ENCODE measurements at regions not wholly inside any gene's neighbourhood (a gene's known extent, or its start where the extent isn't known, plus 50 kb on each side); places are given as distances from the start of the nearest gene placed in this dataset.
"Not testable (repeated sequence)": the region's sequence is repeated elsewhere in the genome, so short reads cannot be mapped to it uniquely, and the experiment has no call there.

- no peak for TF ChIP-seq POLR2AphosphoS5 (IDR thresholded peaks at IDR 0.05)
- no peak for TF ChIP-seq CTCF (IDR thresholded peaks at IDR 0.05)
- TF ChIP-seq EP300 (IDR thresholded peaks at IDR 0.05): no peak
- TF ChIP-seq POLR2A (IDR thresholded peaks at IDR 0.05): no peak
- Histone ChIP-seq H3K27ac (no peak overlapping the region), H3K4me1 (no peaks in the 10 kb centered on the region), H3K4me3 (no peak overlapping the region), H3K9me3 (no peaks in the 10 kb centered on the region), H3K36me3 (no peaks in the 10 kb centered on the region), H3K27me3 (no peaks in the 10 kb centered on the region)
- 81 to 83% methylated on average over 5 of the region's 5 CpGs for WGBS, 2 donors
- no peak for DNase-seq
- intact Hi-C loops (cut with DNase I): no loop called here
Measured at GRCh38 chrX:42188730-42189129, 265.4 kb upstream of the CASK start.

- WGBS, 2 donors: 78 to 87% methylated on average over 6 of the region's 6 CpGs
- Histone ChIP-seq H3K9me3 (no peaks in the 10 kb centered on the region), H3K27ac (no peak overlapping the region), H3K4me3 (no peak overlapping the region), H3K4me1 (no peaks in the 10 kb centered on the region), H3K36me3 (no peaks in the 10 kb centered on the region), H3K27me3 (no peaks in the 10 kb centered on the region)
- TF ChIP-seq POLR2AphosphoS5 (IDR thresholded peaks at IDR 0.05) (no peak), EP300 (IDR thresholded peaks at IDR 0.05) (no peak), CTCF (IDR thresholded peaks at IDR 0.05) (no peak), POLR2A (IDR thresholded peaks at IDR 0.05) (no peak)
- intact Hi-C loops (cut with DNase I): no loop called here
- DNase-seq: no peak
Measured at GRCh38 chrX:42176789-42177188, 253.4 kb upstream of the CASK start.

GRCh38 chrX:42175843-42176242 is 252.5 kb upstream of the CASK start:
- H3K27ac ChIP-seq: no peak overlapping the region
- no peaks in the 10 kb centered on the region for H3K27me3 ChIP-seq
- no peaks in the 10 kb centered on the region for H3K36me3 ChIP-seq
- no peak overlapping the region for H3K4me3 ChIP-seq
- H3K9me3 ChIP-seq: no peaks in the 10 kb centered on the region
- 35 to 86% methylated on average over 2 of the region's 2 CpGs for WGBS, 2 donors
- intact Hi-C loops (cut with DNase I): no loop called here
- TF ChIP-seq CTCF (IDR thresholded peaks at IDR 0.05) (no peak), POLR2A (IDR thresholded peaks at IDR 0.05) (no peak), POLR2AphosphoS5 (IDR thresholded peaks at IDR 0.05) (no peak), EP300 (IDR thresholded peaks at IDR 0.05) (no peak)
- DNase-seq: no peak
- H3K4me1 ChIP-seq: no peaks in the 10 kb centered on the region

GRCh38 chrX:42157923-42158322 is 234.6 kb upstream of the CASK start:
- H3K4me3 ChIP-seq; DNase-seq; H3K27ac ChIP-seq; intact Hi-C loops (cut with DNase I); H3K36me3 ChIP-seq; H3K9me3 ChIP-seq; H3K4me1 ChIP-seq; H3K27me3 ChIP-seq: not testable (repeated sequence)
- WGBS, 2 donors: 75 to 82% methylated on average over 2 of the region's 2 CpGs

GRCh38 chrX:42151808-42152207 is 228.5 kb upstream of the CASK start:
- Histone ChIP-seq H3K4me3 (no peak overlapping the region), H3K4me1 (no peaks in the 10 kb centered on the region), H3K9me3 (no peaks in the 10 kb centered on the region), H3K36me3 (no peaks in the 10 kb centered on the region), H3K27ac (no peak overlapping the region), H3K27me3 (no peaks in the 10 kb centered on the region)
- no peak for DNase-seq
- 83 to 85% methylated on average over 3 of the region's 3 CpGs for WGBS, 2 donors
- intact Hi-C loops (cut with DNase I): no loop called here
- no peak for TF ChIP-seq POLR2A (IDR thresholded peaks at IDR 0.05)
- no peak for TF ChIP-seq POLR2AphosphoS5 (IDR thresholded peaks at IDR 0.05)
- TF ChIP-seq EP300 (IDR thresholded peaks at IDR 0.05): no peak
- TF ChIP-seq CTCF (IDR thresholded peaks at IDR 0.05): no peak

Data from sigmoid colon (tissue), 6 donors.